ENCODE measurements at regions not wholly inside any gene's neighbourhood (a gene's known extent, or its start where the extent isn't known, plus 50 kb on each side); places are given as distances from the start of the nearest gene placed in this dataset.

DNA sequence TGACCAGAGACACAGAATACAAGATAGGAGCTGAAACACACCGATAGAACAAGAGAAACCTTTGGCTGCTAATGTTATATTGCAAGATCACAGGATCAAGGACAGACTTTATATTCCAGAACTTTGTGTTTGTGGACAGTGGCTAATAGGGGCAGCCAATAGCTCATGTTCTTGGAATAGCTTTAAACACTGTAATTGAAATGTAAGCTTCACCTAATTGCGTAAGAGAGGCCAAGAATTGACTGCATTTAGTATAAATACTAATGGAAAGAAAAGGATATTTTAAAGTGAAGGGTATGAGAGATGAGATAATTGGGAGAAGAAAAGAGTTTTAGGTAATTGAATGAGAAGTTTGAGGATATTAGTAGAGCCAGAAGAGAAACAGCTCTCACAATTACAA lies 758.8 kb downstream of the CDH11 start:
- Histone ChIP-seq H3K9me3 (no peaks in the 10 kb centered on the region), H3K4me3 (no peak overlapping the region), H3K36me3 (no peaks in the 10 kb centered on the region), H3K27ac (no peak overlapping the region), H3K27me3 (no peaks in the 10 kb centered on the region), H3K4me1 (no peaks in the 10 kb centered on the region)
- DNase-seq: no peak
- no peak for TF ChIP-seq POLR2A (IDR thresholded peaks at IDR 0.05)
- TF ChIP-seq, protein P1, sequence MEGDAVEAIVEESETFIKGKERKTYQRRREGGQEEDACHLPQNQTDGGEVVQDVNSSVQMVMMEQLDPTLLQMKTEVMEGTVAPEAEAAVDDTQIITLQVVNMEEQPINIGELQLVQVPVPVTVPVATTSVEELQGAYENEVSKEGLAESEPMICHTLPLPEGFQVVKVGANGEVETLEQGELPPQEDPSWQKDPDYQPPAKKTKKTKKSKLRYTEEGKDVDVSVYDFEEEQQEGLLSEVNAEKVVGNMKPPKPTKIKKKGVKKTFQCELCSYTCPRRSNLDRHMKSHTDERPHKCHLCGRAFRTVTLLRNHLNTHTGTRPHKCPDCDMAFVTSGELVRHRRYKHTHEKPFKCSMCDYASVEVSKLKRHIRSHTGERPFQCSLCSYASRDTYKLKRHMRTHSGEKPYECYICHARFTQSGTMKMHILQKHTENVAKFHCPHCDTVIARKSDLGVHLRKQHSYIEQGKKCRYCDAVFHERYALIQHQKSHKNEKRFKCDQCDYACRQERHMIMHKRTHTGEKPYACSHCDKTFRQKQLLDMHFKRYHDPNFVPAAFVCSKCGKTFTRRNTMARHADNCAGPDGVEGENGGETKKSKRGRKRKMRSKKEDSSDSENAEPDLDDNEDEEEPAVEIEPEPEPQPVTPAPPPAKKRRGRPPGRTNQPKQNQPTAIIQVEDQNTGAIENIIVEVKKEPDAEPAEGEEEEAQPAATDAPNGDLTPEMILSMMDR (IDR thresholded peaks at IDR 0.05): no peak

DNA sequence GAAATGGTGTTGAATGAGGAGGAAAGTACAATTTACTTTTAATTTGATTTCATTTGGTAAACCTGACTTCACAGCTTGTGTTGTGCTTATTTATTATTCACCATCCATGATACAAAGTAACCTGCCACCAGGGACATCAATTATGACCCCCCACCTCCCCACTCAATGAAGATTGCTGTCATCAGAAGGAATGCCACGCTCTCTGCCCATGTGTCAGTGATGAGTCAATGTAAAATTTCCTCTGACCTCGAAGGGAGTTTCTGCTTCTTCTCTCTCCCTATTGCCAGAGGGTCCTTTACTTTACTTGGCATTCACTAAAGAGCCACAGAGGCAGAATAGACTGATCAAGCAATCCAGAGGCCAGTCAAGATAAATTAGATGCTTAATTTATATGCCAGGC lies 759.7 kb downstream of the CDH11 start:
- no peaks in the 10 kb centered on the region for H3K27me3 ChIP-seq
- H3K27ac ChIP-seq: no peak overlapping the region
- no peaks in the 10 kb centered on the region for H3K4me1 ChIP-seq
- no peak overlapping the region for H3K4me3 ChIP-seq
- DNase-seq: no peak
- no peaks in the 10 kb centered on the region for H3K36me3 ChIP-seq
- TF ChIP-seq POLR2A (IDR thresholded peaks at IDR 0.05): no peak
- TF ChIP-seq, protein P1 (IDR thresholded peaks at IDR 0.05): no peak
- H3K9me3 ChIP-seq: no peaks in the 10 kb centered on the region

DNA sequence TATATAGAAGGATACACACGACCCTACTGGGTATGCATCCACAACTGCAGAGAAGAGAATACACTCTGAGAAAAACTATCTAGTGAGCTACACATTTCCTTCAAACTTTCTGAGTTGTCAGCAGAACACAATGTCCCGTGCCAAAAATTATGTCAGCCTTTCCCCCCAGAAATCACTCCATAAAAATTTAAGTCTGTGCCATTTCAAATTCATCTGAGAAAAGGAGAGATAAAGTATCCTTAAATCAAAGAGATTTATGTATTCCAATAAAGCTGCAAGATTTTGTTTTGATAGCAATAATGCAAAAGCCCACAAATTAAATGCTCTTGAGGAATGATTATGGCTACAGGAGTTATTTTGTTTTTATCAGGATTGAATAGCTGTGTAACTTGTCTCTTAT lies 760.1 kb downstream of the CDH11 start:
- Histone ChIP-seq H3K27me3 (no peaks in the 10 kb centered on the region), H3K9me3 (no peaks in the 10 kb centered on the region), H3K36me3 (no peaks in the 10 kb centered on the region), H3K27ac (no peak overlapping the region), H3K4me3 (no peak overlapping the region), H3K4me1 (no peaks in the 10 kb centered on the region)
- no peak for DNase-seq
- TF ChIP-seq POLR2A (IDR thresholded peaks at IDR 0.05): no peak
- TF ChIP-seq, protein P1 (IDR thresholded peaks at IDR 0.05): no peak

DNA sequence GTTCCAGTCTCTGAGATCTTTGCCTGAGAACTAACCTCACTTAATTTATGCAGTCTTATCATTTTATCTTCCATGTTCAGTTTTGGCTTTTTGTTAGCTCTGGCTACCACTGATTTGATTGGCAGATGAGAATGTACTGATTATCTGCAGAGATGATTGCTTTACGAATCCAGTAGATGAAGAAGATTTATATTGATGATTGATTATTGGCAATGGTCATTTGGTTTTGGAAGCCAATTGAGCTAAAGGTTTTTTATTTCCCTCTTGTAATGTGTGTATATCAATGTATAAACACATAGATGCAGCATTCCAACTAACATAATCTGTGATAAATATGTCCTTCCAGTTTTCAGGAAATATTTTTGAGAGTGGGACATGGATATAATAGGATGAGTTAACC lies 763.6 kb downstream of the CDH11 start:
- no peak for TF ChIP-seq POLR2A (IDR thresholded peaks at IDR 0.05)
- TF ChIP-seq, protein P1 (IDR thresholded peaks at IDR 0.05): no peak
- DNase-seq: no peak
- no peaks in the 10 kb centered on the region for H3K9me3 ChIP-seq

DNA sequence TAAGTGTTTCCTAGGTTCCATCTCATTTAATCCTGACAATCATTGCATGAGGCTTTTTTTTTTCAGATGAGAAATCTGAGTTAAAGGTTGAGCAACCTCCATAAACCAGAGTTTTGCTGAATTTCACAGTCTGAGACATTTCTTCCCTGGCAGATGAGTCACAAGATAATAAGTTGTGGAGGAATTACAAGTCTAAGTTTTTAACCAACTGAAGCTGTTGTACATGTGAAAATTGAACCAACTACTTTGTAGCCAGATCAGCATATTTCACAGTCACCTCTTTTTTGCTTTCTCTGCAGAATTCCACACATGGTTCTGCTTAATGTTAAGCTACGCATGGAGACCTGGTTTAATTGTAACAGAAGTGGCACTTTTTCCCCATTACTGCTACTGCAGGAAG lies 765.6 kb downstream of the CDH11 start:
- Histone ChIP-seq H3K4me1 (no peaks in the 10 kb centered on the region), H3K27ac (no peak overlapping the region), H3K27me3 (no peaks in the 10 kb centered on the region), H3K36me3 (no peaks in the 10 kb centered on the region), H3K4me3 (no peak overlapping the region), H3K9me3 (no peaks in the 10 kb centered on the region)
- no peak for DNase-seq
- TF ChIP-seq, protein P1 (IDR thresholded peaks at IDR 0.05): no peak
- TF ChIP-seq POLR2A (IDR thresholded peaks at IDR 0.05): no peak

More for the DNA sequence above, 763.6 kb downstream of the CDH11 start:
- Histone ChIP-seq H3K27ac (no peak overlapping the region), H3K36me3 (no peaks in the 10 kb centered on the region), H3K4me1 (no peaks in the 10 kb centered on the region), H3K27me3 (no peaks in the 10 kb centered on the region), H3K4me3 (no peak overlapping the region)

DNA sequence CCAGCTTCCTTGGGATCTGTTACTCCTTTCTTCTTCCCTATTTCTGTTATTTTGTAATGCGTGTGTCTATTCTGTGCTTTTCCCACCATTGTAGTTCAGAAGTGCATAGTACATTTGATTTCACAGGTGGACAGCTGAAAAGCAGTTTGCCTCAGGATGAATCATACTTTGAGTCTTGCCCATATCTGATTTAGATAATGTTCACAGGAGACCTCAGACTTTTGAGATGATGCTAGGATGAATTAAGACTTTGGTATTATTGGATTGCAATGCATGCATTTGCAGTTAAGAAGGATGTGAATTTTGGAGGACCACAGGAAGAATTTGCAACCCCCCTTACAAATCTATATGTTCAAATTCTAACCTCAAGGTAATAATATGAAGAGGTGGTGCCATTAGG lies 769.6 kb downstream of the CDH11 start:
- TF ChIP-seq POLR2A (IDR thresholded peaks at IDR 0.05): no peak
- TF ChIP-seq, protein P1 (IDR thresholded peaks at IDR 0.05): no peak
- no peak for DNase-seq

More for the DNA sequence above, 769.6 kb downstream of the CDH11 start:
- Histone ChIP-seq H3K9me3 (no peaks in the 10 kb centered on the region), H3K4me1 (no peaks in the 10 kb centered on the region), H3K27me3 (no peaks in the 10 kb centered on the region), H3K4me3 (no peak overlapping the region), H3K36me3 (no peaks in the 10 kb centered on the region), H3K27ac (no peak overlapping the region)
